Kidney capillary endothelial cell (primary cell): ENCODE measurements at regions not wholly inside any gene's neighbourhood (a gene's known extent, or its start where the extent isn't known, plus 50 kb on each side); places are given as distances from the start of the nearest gene placed in this dataset.

ENCODE experiments used
- DNase-seq: peaks from one replicate; pipeline ENCODE4 v3.0.0-alpha.2; 2018; ENCODE audit warnings: low spot score

DNA sequence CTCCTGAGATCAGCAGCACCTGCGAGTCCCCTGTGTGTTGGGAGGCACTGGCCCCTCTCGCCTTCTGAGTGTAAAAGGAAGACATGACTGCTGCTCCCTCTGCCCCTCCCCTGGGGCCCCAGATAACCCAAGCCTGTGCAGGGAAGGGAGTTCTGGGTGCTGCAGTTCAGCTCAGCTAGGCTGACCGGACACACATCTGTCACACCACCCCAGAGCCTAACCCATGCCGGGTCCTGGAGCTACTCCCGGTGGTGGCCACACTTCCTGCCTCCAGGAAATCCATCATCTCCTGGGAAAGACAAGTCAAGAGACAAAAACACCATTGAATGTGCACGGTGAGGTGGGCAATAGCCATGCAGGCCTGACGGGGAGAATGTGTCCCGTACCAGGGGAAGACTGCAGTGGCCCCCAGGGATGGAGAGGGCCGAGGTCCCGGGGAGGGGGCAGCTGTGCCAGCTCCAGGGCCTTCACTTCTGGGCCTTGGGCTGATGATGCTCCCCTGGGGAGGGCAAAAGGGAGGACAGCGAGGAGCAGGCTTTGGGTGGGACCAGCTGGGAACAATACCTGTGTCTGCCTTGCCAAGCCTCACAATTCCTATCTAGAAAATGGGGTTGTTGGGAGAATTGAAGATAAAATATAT is 210.6 kb downstream of the TFCP2L1 start:
- peak; percentile 31 for DNase-seq

DNA sequence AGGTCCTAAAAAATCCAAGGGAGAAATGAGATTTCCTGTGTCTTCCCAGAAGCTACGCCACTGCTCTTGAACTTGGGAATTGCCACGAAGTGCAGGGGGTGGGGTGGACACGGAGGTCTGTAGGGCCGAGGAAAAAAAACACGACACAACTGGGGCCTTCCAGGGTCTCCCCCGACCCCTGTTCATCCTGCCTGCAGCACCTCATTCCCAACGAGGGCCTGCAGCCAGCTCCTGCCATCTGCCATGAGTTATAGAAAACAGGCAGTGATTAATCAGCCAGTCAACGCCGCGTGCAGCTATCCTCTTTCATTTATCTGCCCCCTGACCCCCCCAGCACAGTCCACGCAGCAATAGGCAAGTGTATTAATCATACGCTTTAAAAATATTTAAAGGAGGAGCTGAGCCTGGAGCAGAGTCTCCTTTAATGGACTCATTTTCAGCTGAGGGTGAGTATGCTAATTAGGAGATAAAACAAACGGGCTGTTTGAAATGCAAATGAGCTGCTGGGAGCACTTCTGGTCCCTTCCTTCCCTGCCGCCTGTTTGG is 209.9 kb downstream of the TFCP2L1 start:
- peak; percentile 89 for DNase-seq

DNA sequence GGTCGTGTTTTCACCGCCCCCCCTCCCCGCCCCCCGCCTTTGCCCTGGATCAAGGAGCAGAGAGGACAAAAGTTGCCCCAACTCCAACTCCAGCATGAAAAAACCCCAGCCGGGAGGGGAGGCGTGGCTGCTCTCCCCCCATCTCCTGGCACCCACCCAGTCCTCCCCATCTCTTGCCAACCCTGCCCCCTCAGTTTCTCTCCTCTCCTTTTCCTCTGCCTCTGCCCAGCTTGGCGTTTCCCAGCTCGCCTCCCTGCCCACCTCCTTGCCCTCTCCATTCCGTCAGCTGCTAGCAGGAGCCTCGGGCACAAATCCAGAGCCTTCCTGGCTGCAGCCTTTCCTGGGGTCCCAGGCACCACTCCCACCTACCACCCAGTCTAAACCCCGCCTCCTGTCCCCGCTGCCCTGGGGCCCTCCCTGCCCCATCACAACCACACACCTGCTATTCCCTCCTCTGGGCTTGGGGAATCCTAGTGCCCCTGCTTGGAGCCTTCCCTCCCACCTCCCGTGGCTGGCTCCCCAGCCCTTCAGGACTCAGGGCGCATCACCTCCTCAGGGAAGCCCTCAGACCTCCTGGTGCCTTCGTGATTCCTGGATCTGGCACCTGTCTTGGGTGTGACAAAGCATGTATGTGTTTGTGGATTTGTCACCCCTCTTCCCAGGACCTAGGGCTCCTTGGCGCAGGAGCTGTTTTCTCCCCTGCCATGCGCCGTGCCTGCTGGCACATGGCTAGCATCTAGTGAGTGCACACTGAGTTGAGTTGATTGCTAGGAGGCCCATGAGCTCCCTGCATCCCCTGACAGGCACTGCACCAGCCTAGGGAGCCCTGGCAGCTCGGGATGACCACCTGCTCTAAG is 209.1 kb downstream of the TFCP2L1 start:
- no peak for DNase-seq

DNA sequence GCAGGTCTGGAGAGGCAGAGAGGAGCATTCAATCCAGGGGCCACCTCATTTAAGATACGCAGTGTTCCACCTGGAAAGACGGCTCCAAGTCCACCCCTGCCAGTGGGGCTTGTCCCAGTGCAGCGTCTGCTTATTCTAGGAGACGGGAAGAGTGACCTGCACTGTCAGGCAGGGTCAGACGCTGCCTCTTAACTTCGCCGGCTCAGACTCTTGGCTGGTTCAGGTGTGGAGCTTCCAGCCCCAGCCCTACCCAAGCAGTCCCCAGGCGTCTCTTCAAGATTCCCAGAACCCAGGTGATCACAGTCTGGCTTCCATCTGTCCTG is 208.5 kb downstream of the TFCP2L1 start:
- no peak for DNase-seq

DNA sequence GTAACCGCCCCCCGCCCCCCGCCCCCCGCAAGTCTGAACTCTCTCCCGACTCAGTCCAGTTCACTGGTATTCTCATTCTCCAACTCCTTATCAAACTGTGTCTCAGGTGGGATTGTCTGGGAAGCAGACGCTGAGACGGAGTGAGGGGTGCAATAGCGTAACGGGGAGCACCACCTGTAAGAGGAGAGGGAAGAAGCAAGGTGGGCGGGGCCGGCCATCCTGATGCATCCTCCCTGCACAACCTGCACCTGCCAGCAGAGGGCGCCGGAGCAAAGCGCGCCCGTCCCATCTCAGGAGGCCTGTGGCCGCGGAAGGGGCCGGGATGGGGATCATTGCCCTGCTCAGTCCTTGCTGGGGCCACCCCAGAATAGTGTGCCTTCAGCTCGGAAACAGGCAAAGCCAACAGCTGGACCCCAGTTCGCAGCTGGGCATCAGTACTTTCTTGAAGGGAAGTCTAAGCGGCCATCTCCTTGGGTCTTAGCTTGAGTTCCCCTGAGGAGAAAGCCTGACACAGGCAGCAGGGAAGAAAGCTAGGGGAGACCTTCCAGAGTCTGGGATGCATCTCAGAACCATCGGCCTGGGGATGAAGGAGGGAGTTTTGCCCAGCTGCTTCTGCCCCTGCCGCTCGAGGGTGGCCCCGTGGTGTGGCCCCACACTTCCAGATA is 208.0 kb downstream of the TFCP2L1 start:
- DNase-seq = peak; percentile 47

DNA sequence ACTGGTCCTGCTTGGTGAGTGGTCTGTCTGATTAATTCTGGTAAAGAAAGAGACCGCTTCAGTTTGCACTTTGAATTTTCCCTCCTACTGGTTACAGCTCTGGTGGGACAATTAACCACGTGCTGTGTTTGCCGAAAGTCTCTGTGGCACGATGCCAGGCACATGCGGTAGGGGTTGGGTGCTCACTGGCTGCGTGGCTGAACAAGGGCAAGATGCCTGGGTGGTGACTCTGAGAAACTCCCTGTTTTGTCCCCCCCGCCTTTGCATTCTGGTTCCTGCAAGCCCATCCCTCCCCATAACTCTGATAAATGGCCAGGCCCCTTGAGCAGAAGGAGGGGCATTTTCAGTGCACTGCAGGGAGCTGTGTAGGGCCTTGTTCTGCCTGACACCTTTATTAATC is 206.1 kb downstream of the TFCP2L1 start:
- DNase-seq = no peak

DNA sequence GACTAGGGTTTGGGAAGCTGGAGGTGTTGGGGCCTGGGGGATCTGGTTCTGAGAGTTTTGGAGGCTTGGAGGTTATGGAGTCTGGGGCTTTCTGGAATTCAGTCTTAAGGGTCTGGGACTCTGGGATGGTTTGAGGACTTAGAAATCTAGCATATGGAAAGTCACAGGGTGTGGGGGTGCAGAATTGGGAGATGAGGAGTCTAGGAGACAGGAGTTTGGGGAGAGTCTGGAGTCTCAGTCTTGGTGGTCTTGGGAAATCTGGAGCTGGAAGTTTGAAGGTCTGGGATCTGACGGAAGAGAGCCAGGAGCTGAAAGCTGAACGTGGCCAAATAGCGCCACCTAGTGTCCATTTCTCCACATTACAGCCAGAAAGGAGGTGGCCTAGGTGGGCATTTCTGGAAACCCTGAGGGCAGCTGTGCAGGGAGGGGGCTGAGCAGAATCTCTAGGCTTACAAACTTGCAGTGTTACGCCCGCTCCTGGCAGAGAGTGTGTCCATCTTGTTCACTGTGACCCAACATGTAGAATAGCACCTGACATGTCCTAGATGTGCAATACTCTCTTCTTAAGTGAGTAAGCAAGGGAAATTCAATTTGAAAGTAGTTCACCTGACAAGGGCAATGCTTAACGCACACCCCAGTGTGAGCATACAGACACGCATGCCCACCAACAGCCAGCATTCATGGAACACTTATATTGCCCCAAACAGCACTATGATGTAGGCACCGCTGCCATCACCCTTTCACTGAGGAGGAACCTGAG is 204.8 kb downstream of the TFCP2L1 start:
- peak; percentile 65 for DNase-seq

DNA sequence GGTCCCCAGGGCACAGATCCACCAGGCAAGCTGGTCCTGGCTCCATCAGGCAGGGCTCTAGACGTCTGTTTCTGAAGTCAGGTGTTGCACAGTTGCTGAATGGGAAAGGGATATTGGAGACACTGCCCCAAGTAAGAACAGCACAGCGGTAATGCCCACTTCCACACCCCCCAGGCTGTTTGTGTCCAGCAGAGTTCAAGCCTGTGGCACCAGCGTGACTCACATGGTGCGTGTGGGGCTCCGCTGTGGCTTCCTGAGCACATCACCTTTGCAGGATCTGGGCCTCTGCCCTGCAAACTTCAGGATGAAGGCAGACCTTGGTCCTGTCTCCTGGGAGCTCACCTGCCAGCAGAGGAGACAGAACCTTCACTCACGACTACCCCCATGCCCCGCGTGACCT is 203.3 kb downstream of the TFCP2L1 start:
- DNase-seq = no peak

DNA sequence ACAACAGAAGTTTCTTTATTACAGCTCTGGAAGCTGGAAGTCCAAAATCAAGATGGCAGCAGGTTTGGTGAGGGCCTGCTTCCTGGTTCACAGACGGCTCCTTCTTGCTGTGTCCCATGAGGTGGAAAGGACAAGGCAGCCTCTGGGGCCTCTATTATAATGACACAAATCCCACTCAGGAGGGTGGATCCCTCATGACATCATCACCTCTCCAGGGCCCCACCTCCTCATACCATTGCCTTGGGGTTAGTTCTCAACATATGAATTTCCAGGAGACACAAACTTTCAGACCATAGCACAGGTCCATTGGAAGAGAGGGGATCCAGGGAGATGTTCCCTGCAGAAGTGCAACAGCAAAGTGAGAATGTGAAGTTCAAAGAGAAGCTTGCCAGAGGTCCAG is 202.8 kb downstream of the TFCP2L1 start:
- DNase-seq = no peak

DNA sequence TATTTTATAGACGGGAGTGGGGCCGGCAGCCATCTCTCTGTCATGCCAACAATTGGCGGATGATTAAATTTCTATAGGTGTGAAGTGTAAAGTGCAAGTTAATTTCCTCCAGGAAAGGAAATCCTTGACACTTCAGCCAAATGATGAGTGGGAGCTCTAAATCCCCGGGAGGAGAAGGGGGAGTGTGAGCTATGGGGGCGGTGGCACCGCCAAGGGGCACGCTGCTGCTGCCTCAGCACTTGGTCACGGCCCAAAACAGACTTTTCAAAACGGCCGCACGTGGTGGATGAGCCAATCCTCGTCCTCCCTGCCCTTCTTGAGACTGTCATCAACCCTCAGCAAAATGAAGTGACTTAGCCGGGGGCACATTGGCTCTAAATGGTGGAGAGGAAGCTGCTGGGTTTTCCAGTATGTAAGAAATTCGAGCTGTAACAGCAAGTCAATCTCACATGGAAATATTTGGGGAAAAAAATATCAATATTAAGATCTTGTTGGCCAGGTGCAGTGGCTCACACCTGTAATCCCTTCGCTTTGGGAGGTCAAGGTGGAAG is 200.8 kb downstream of the TFCP2L1 start:
- no peak for DNase-seq

DNA sequence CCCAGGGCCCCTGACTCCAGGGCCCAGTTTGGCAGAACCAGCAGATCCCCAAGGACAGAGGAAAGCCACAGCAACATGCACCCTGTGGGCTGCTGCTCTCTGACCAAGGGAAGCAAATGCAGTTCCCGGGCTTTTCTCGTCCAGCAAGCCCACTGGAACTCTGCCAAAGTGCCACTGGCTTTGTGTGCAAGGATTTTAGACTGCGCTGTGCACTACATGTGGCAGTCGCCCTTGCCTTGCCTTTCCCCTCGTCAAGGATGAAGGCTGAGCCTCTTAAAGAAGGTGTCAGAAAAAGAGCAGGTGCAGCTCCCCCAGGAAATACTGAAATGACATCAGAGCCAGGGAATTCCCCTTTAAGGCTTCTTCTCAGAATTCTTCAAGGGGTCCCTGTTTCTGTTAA is 199.2 kb downstream of the TFCP2L1 start:
- DNase-seq = no peak

DNA sequence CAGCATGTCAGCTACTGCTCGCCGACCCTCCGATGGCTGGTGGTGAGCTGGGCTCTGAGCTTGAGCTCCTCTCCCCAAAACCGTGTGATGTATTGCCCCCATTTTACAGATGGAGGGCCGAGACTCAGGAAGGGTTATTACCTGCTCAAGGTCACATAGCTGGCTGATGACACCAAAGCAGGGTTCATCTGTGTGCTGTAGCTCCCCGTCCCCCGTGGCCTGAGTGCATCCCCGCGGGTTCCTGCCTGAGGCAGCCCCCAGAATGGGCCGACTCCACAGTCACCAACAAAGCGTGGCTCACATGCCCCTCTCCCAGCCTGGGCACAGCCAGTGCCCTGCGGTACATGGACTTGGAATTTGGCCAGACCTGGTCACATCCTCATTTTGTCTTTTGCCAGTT is 198.6 kb downstream of the TFCP2L1 start:
- no peak for DNase-seq

DNA sequence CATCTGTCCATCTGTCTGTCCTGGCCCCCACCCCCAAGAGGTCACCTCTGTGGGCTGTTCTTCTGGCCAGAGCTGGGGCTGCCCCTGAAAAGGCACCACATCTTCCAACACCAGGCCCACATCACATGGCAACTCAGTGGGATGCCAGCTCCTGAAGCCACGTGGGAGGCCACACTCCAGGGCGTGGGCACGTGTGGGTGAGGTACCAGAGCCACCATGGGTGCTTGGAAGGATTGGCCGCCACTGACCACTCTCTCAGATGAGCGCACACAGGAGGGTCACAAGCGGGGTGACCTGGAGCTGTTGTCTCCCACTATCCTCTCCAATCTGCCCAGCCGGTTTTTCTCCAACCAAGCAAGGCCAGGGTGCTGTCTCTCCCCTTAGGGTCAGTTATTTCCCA is 197.9 kb downstream of the TFCP2L1 start:
- no peak for DNase-seq

DNA sequence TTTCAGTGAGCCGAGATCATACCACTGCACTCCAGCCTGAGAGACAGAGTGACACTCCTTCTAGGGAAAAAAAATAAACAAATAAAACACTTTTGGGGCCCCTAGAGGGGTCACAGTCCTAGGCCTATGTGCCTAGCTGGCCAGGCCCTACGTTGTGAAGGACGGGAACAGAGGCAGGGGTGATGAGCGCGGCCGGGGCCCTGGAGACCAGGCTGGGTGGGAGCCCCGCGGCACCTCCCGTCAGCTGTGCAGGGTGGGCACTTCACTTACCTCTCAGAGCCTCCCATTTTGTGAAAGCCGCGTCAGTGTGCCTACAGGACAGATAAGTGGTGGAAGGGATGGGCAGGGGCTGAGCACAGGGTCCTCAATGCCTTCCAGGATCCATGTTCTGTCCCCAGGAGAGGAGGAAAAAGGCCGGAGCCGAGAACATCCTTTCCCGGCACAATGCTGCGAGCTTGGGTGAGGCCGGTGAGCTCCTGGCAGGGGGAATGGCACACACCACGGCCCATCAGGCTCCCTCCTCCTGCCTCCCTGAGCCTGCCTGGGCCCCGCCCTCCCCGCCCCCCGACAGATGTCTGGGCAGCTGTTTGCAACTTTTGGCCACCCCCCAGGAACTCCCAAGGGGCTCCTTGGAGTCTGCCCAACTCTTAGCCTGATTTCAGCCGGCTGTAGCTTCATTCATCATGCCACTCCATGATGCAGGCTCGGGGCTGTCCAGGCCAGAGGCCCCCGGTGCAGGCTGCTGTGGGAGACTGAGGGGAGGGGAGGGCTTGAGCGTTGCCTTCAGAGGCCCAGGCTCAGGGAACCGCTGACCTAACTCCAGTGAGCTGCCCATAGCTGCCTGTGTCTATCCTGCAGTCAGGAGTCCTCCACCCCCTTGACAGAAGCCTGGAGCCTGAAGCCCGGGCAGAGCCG is 196.5 kb downstream of the TFCP2L1 start:
- DNase-seq = no peak

DNA sequence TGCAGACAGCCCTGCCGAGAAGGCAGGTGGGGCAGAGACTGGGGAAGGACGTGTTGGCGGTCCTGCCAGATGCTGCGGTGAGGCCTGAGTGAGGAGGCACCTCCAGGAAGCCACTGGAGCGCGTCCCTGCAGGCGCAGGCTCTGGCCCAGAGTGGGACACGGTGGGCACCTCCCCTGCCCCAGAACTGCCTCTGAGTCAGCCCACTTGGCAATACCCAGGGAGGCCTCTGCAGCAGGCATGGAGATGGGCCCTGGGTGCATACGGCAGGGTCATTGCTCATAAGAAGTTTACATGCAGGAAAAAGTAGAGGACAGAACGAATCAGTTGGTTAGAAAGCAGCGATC is 195.9 kb downstream of the TFCP2L1 start:
- no peak for DNase-seq

DNA sequence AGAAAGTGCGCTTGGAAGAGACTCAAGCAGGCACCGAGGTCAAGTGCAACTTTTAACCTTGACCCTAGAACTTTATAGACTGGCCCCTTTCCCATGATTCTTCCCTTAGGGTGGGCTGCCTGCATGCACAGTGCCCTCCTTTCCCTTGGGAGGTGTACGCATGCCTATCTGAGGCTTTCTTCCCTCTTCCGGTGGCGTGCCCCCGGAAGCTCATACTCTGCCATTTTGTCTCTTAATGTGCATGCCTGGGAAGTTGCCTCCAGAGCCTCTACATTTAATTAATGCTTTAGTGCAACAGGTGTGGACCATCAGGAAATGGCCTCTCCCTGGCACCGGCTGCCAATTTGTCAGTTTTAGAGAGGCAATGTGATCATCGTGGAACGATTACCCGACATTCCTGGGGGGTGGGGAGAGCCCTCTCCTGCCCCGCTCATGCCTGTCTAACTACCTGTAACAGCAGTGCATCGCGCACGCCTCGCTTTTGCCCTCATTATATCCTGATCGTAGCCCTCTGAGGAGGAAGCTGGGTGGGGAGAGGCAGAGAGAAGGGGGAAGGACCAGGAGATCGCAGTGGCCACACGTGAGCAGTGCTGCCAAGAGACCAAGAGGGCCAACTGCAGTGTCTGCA is 194.8 kb downstream of the TFCP2L1 start:
- DNase-seq = no peak

DNA sequence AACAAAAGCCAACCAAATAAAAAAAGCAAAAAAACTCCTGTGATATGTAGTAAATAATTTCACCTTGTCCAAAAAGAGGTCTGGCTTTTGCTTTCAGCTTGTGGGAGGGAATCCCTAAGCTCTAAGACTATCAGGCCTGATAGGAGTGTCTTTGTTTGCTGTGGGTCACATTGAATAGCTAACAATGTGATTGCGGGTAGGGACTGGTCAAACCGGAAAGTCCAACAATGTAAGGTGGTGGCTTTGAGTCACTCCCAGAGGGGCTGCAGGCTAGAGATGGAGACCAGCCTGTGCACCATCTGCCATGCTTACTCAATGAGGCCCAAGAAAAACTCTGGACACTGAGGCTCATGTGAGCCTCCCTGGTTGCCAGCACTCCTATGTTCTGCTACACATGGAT is 192.9 kb downstream of the TFCP2L1 start:
- no peak for DNase-seq

DNA sequence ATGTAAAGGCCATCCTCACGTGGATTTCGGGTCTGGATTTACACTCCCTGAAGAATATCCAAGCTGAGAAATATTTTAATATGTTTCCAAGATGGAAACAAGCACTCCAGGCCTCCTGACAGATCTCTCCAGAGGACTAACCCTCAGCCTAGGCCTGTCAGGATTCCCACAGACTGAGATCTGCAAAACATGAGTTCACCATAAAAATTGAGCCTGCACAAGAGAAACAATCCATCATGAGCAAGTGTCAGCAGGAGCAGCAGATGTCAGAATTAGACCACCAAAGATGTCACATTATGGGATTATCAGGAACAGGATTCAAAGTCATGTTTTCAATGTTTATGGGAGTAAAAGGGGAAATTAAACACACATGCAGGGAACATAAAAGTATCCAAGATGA is 191.3 kb downstream of the TFCP2L1 start:
- no peak for DNase-seq

DNA sequence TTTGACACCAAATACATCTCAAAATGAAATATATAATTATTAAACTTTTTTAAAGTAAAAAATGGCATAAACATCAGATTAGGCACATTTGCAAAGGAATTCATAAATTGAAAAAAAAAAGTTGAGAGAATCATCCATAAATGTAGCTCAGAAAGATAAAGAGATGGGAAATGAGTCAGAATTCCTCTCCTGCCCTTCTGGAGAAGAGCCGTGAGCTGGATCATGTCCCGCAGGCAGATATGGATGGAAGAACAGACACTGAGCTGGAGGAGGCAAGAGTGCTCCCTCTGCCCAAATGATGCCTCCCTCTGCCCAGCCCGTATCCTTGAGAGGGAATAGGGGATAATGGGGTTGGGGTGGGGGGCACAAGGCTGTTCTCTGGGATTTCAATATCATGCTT is 190.9 kb downstream of the TFCP2L1 start:
- DNase-seq = no peak

DNA sequence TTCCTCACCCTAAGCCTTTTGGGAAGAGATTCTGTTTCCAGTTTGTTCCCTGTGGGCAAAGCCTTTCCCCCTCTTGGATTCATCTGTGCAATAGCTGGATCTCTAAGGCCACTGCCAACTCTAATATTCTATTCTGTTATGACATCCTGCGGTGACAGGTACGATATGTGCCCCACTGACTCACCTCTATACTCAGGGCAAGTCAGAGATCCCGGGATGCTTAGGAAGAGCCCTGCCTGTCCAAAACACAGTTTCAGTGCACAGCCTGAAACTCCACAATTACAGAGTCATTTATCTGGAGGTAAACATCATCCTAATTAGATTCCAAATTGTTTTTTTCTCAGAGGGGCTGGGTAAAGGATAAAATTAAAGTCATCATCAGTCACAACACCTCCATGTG is 190.2 kb downstream of the TFCP2L1 start:
- no peak for DNase-seq
